MM.1S (cell line): ENCODE measurements at regions not wholly inside any gene's neighbourhood (a gene's known extent, or its start where the extent isn't known, plus 50 kb on each side); places are given as distances from the start of the nearest gene placed in this dataset.
"Not testable (repeated sequence)": the region's sequence is repeated elsewhere in the genome, so short reads cannot be mapped to it uniquely, and the experiment has no call there.

Experiments used
- CTCF ChIP-seq: fragments of 300-600 bp; sonication (generic); IDR thresholded peaks from 2 replicates; pipeline ENCODE4 v1.5.1; 2016; ENCODE audit warnings: antibody characterized with exemption, low read length, mixed read lengths
- EZH2 ChIP-seq: fragments of 300-600 bp; sonication (generic); optimal IDR thresholded peaks from 2 replicates; pipeline ENCODE3; 2017; ENCODE audit warnings: low read depth, mild to moderate bottlenecking, antibody characterized with exemption, low read length, mixed read lengths
- EZH2phosphoT487 ChIP-seq: fragments of 300-600 bp; sonication (generic); IDR thresholded peaks from 2 replicates; pipeline ENCODE4 v1.6.1; 2018; ENCODE audit warnings: antibody characterized with exemption, low read length

GRCh38 chr5:176067948-176068347 lies 99.8 kb upstream of the THOC3 start:
- TF ChIP-seq CTCF, EZH2phosphoT487, EZH2: not testable (repeated sequence)
